Neural cell (in vitro differentiated cells): ENCODE measurements at regions not wholly inside any gene's neighbourhood (a gene's known extent, or its start where the extent isn't known, plus 50 kb on each side); places are given as distances from the start of the nearest gene placed in this dataset.

Source experiments
- H2AFZ ChIP-seq: fragments of 200-600, 300-800 bp; sonication (generic), shearing (Covaris generic); 2 replicates; pipeline ENCODE4 v1.6.0; 2014; ENCODE audit warnings: low read depth, mild to moderate bottlenecking, antibody characterized with exemption, low read length, moderate library complexity
- H3F3A ChIP-seq: fragments of 200-600 bp; shearing (Covaris generic); 2 replicates; pipeline ENCODE4 v1.6.1; 2016; ENCODE audit warnings: mild to moderate bottlenecking, moderate library complexity, mixed read lengths, antibody characterized with exemption, low read length; ENCODE audit not compliant: insufficient read depth, poor library complexity, severe bottlenecking
- H3K27ac ChIP-seq: fragments of 200-600, 300-800 bp; sonication (generic), shearing (Covaris generic); 2 replicates; pipeline ENCODE4 v1.5.1; 2014; ENCODE audit warnings: mild to moderate bottlenecking, low read length, moderate library complexity
- H3K27me3 ChIP-seq: fragments of 300-800, 200-600 bp; sonication (generic), shearing (Covaris generic); 2 replicates; pipeline ENCODE4 v1.6.0; 2014; ENCODE audit warnings: mild to moderate bottlenecking, low read depth, low read length, moderate library complexity; ENCODE audit not compliant: insufficient read depth
- H3K36me3 ChIP-seq: fragments of 300-800, 200-600 bp; sonication (generic), shearing (Covaris generic); 2 replicates; pipeline ENCODE4 v1.5.1; 2014; ENCODE audit warnings: mild to moderate bottlenecking, antibody characterized with exemption, low read length, moderate library complexity; ENCODE audit not compliant: insufficient read depth
- H3K4me2 ChIP-seq: fragments of 300-800, 200-600 bp; sonication (generic), shearing (Covaris generic); 2 replicates; pipeline ENCODE4 v1.6.0; 2014; ENCODE audit warnings: mild to moderate bottlenecking, low read length
- H3K4me3 ChIP-seq: fragments of 300-800, 200-600 bp; sonication (generic), shearing (Covaris generic); 2 replicates; pipeline ENCODE4 v1.5.1; 2014; ENCODE audit warnings: mild to moderate bottlenecking, low read length, moderate library complexity
- H3K79me2 ChIP-seq: fragments of 200-600 bp; shearing (Covaris generic); replicated peaks from 2 replicates; pipeline ENCODE4 v1.6.0; 2014; ENCODE audit warnings: mild to moderate bottlenecking, low read length, moderate library complexity; ENCODE audit not compliant: insufficient read depth
- H3K9ac ChIP-seq: fragments of 300-800, 200-600 bp; sonication (generic), shearing (Covaris generic); 2 replicates; pipeline ENCODE4 v1.6.1; 2016; ENCODE audit warnings: mild to moderate bottlenecking, low read length, mixed read lengths
- H3K9me2 ChIP-seq: fragments of 200-600 bp; shearing (Covaris generic); 2 replicates; pipeline ENCODE4 v1.6.1; 2016; ENCODE audit warnings: mild to moderate bottlenecking, low read length, mixed read lengths; ENCODE audit not compliant: insufficient read depth
- H3K9me3 ChIP-seq: fragments of 200-600, 300-800 bp; sonication (generic), shearing (Covaris generic); 2 replicates; pipeline ENCODE4 v1.6.1; 2016; ENCODE audit warnings: mild to moderate bottlenecking, mixed run types, low read length, moderate library complexity, mixed read lengths
- H4K20me1 ChIP-seq: fragments of 200-600 bp; shearing (Covaris generic); 2 replicates; pipeline ENCODE4 v1.6.1; 2016; ENCODE audit warnings: mild to moderate bottlenecking, mixed run types; ENCODE audit not compliant: insufficient read depth
- EP300 ChIP-seq: fragments of 450-650 bp; conservative IDR thresholded peaks from 2 replicates; pipeline ENCODE4 v1.6.1; 2014; ENCODE audit warnings: antibody characterized with exemption, mild to moderate bottlenecking, moderate library complexity; ENCODE audit not compliant: poor library complexity, severe bottlenecking
- EZH2 ChIP-seq: fragments of 200-600, 300-800 bp; shearing (Covaris generic), sonication (generic); IDR thresholded peaks from 2 replicates; pipeline ENCODE4 v1.6.1; 2014; ENCODE audit warnings: antibody characterized with exemption, low read length, borderline replicate concordance, mild to moderate bottlenecking; ENCODE audit not compliant: insufficient read depth, poor library complexity, severe bottlenecking
- MXI1 ChIP-seq: fragments of 450-650 bp; conservative IDR thresholded peaks from 2 replicates; pipeline ENCODE4 v1.6.1; 2014; ENCODE audit warnings: antibody characterized with exemption, mild to moderate bottlenecking; ENCODE audit not compliant: poor library complexity, severe bottlenecking
- POLR2AphosphoS5 ChIP-seq: IDR thresholded peaks from 2 replicates; pipeline ENCODE4 v1.6.1; 2012
- RAD21 ChIP-seq: fragments of 450-650 bp; conservative IDR thresholded peaks from 2 replicates; pipeline ENCODE4 v1.6.1; 2014; ENCODE audit warnings: antibody characterized with exemption, mild to moderate bottlenecking, moderate library complexity
- REST ChIP-seq: IDR thresholded peaks from 2 replicates; pipeline ENCODE4 v1.6.1; 2012; ENCODE audit warnings: borderline replicate concordance
- SMC3 ChIP-seq: fragments of 450-650 bp; conservative IDR thresholded peaks from 2 replicates; pipeline ENCODE4 v1.6.1; 2014; ENCODE audit warnings: antibody characterized with exemption, mild to moderate bottlenecking, moderate library complexity; ENCODE audit not compliant: poor library complexity
- TAF1 ChIP-seq: IDR thresholded peaks from 2 replicates; pipeline ENCODE4 v1.6.1; 2012; ENCODE audit warnings: low read depth
- small RNA-seq, 3 experiments: library from RNA; depleted of rRNA; stranded (forward); fragments of <200 nt; gene quantifications; one replicate each; pipeline ENCODE3, GENCODE V24; 2012
- TF ChIP-seq, protein P1 (sequence below): fragments of 450-650 bp; IDR thresholded peaks from 2 replicates; pipeline ENCODE4 v1.5.1; 2014; ENCODE audit warnings: antibody characterized with exemption, mild to moderate bottlenecking, moderate library complexity; ENCODE audit not compliant: poor library complexity, severe bottlenecking

GRCh38 chr2:152813351-152813750 lies 94.9 kb downstream of the ARL6IP6 start:
- no peaks in the 10 kb centered on the region for H3K27me3 ChIP-seq
- TF ChIP-seq RAD21 (no peak), TAF1 (no peak), EP300 (no peak), SMC3 (no peak), POLR2AphosphoS5 (no peak), EZH2 (no peak), MXI1 (no peak), REST (no peak)
- TF ChIP-seq, protein P1, sequence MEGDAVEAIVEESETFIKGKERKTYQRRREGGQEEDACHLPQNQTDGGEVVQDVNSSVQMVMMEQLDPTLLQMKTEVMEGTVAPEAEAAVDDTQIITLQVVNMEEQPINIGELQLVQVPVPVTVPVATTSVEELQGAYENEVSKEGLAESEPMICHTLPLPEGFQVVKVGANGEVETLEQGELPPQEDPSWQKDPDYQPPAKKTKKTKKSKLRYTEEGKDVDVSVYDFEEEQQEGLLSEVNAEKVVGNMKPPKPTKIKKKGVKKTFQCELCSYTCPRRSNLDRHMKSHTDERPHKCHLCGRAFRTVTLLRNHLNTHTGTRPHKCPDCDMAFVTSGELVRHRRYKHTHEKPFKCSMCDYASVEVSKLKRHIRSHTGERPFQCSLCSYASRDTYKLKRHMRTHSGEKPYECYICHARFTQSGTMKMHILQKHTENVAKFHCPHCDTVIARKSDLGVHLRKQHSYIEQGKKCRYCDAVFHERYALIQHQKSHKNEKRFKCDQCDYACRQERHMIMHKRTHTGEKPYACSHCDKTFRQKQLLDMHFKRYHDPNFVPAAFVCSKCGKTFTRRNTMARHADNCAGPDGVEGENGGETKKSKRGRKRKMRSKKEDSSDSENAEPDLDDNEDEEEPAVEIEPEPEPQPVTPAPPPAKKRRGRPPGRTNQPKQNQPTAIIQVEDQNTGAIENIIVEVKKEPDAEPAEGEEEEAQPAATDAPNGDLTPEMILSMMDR: no peak
- H3F3A ChIP-seq: no peaks in the 10 kb centered on the region
- no peaks in the 10 kb centered on the region for H4K20me1 ChIP-seq
- no peak overlapping the region for H3K4me2 ChIP-seq
- H3K36me3 ChIP-seq: no peaks in the 10 kb centered on the region
- H3K9me2 ChIP-seq: no peaks in the 10 kb centered on the region
- H3K9ac ChIP-seq: no peak overlapping the region
- no peak overlapping the region for H3K27ac ChIP-seq
- no peak overlapping the region for H3K4me3 ChIP-seq
- no peaks in the 10 kb centered on the region for H3K79me2 ChIP-seq
- H2AFZ ChIP-seq: no peak overlapping the region
- H3K9me3 ChIP-seq: no peaks in the 10 kb centered on the region

Small RNA genes lying in the stretch of these regions (small RNA-seq; reads per million reads assigned to genes)
- gene AC009969.1 (0 reads per million in 3 experiments), gene AC079150.2 (0 to 0.08 (median 0.03) reads per million in 3 experiments)
